ENCODE measurements at regions not wholly inside any gene's neighbourhood (a gene's known extent, or its start where the extent isn't known, plus 50 kb on each side); places are given as distances from the start of the nearest gene placed in this dataset.

GRCh38 chr5:13339093-13339492 is 605.4 kb downstream of the DNAH5 start:
- DNase-seq (ENCODE audit: low read depth in 1 of 2, low spot score in 2 of 2), result no peak
- Histone ChIP-seq H4K20me1 (replicated peaks in 1 of 2; ENCODE audit: control insufficient read depth in 1 of 2, insufficient read depth in 2 of 2, low read length in 2 of 2) (no peaks in the 10 kb centered on the region), H4K91ac (replicated peaks; ENCODE audit: insufficient read length, low read length) (no peak overlapping the region), H3K4me1 (replicated peaks in 1 of 4; ENCODE audit: control insufficient read depth in 3 of 4, insufficient read depth in 4 of 4, low read length in 3 of 4) (no peaks in the 10 kb centered on the region), H3K23me2 (ENCODE audit: low read depth, low read length) (no peaks in the 10 kb centered on the region), H3K23ac (ENCODE audit: insufficient read length) (no peak overlapping the region), H3K27ac (ENCODE audit: low read depth, low read length) (no peak overlapping the region), H3K56ac (replicated peaks; ENCODE audit: insufficient read length, low read depth, low read length) (no peak overlapping the region), H2AK5ac (ENCODE audit: low read depth, low read length) (no peak overlapping the region), H3K36me3 (ENCODE audit: control insufficient read depth in 2 of 4, insufficient read depth in 4 of 4, low read length in 3 of 4) (no peaks in the 10 kb centered on the region), H3K27me3 (replicated peaks in 1 of 4; ENCODE audit: control insufficient read depth in 3 of 4, extremely low read depth in 1 of 4, insufficient read depth in 3 of 4, low read length in 3 of 4) (no peaks in the 10 kb centered on the region), H4K8ac (ENCODE audit: extremely low read depth, insufficient read depth, low read length) (no peak overlapping the region), H2BK15ac (ENCODE audit: low read length) (no peak overlapping the region), H4K5ac (ENCODE audit: insufficient read length, low read depth, low read length) (no peak overlapping the region), H3K4me3 (ENCODE audit: extremely low read depth in 1 of 4, insufficient read depth in 2 of 4, low read depth in 3 of 4, low read length in 4 of 4) (no peak overlapping the region), H3K14ac (ENCODE audit: insufficient read length) (no peak overlapping the region), H2BK120ac (replicated peaks; ENCODE audit: low read depth, low read length) (no peak overlapping the region), H3K4ac (replicated peaks; ENCODE audit: insufficient read length, low read depth, low read length) (no peak overlapping the region), H3K18ac (ENCODE audit: extremely low read depth, low read length) (no peak overlapping the region), H3K79me2 (ENCODE audit: control insufficient read depth in 1 of 2, insufficient read depth in 2 of 2, low read length in 2 of 2) (no peaks in the 10 kb centered on the region), H2BK12ac (ENCODE audit: low read depth, low read length) (no peak overlapping the region), H2BK20ac (ENCODE audit: low read length) (no peak overlapping the region), H3K9me3 (ENCODE audit: insufficient read depth in 2 of 2, low read depth in 1 of 2, low read length in 1 of 2) (no peaks in the 10 kb centered on the region), H3K9ac (replicated peaks in 1 of 4; ENCODE audit: extremely low read depth in 1 of 4, low read depth in 3 of 4, low read length in 3 of 4) (no peak overlapping the region), H3K4me2 (ENCODE audit: insufficient read depth in 1 of 2, low read depth in 2 of 2, low read length in 2 of 2) (no peak overlapping the region), H3K79me1 (ENCODE audit: low read depth, low read length) (no peaks in the 10 kb centered on the region), H2BK5ac (ENCODE audit: low read depth, low read length) (no peak overlapping the region), H2AFZ (ENCODE audit: low read length) (no peak overlapping the region)
- ChIA-PET CTCF (ENCODE audit: partially characterized antibody) (interaction anchor here (1.0 kb wide), 1 partner anchor 22 kb away, joined by 6 read pairs; no protein-coding TSS in a partner anchor), POLR2A (ENCODE audit: partially characterized antibody) (no interaction called here)
- no peak for FAIRE-seq
- WGBS, 2 experiments (ENCODE audit: extremely low coverage in 1 of 2, insufficient coverage in 1 of 2, insufficient read length in 1 of 2, insufficient replicate concordance in 2 of 2, low coverage in 1 of 2, low lambda C conversion rate in 2 of 2, missing lambda C conversion rate in 1 of 2), result 0% methylated on average over 1 of the region's 1 CpG; no CpG with 5 or more reads in 1 of the 2 experiments
- TF ChIP-seq YY1 (IDR thresholded peaks at IDR 0.05; ENCODE audit: low read depth, low read length) (no peak), NANOG (IDR thresholded peaks at IDR 0.05; ENCODE audit: insufficient read depth, low read depth, low read length, poor library complexity, severe bottlenecking) (no peak), SP1 (IDR thresholded peaks at IDR 0.05; ENCODE audit: low read depth, low read length) (no peak), ASH2L (IDR thresholded peaks at IDR 0.05; ENCODE audit: low read length) (no peak), SP4 (IDR thresholded peaks at IDR 0.05; ENCODE audit: low read length) (no peak), KDM5A (IDR thresholded peaks at IDR 0.05; ENCODE audit: low read length) (no peak), HDAC2 (IDR thresholded peaks at IDR 0.05; ENCODE audit: borderline replicate concordance in 1 of 2, low read depth in 2 of 2, low read length in 2 of 2) (no peak), TCF12 (IDR thresholded peaks at IDR 0.05; ENCODE audit: low read depth, low read length) (no peak), USF2 (IDR thresholded peaks at IDR 0.05; ENCODE audit: low read length) (no peak), KDM4A (IDR thresholded peaks at IDR 0.05; ENCODE audit: low read depth, low read length, severe bottlenecking) (no peak), FOSL1 (IDR thresholded peaks at IDR 0.05; ENCODE audit: insufficient read depth, low read depth, low read length) (no peak), RBBP5 (IDR thresholded peaks at IDR 0.05; ENCODE audit: borderline replicate concordance, low read depth, low read length) (no peak), SAP30 (IDR thresholded peaks at IDR 0.05; ENCODE audit: insufficient read depth, insufficient replicate concordance, low read length) (no peak)

Data from H1 (cell line).